Activated T-cell treated with anti-CD3 and anti-CD28 coated beads for 48 hours (primary cell): ENCODE measurements at regions not wholly inside any gene's neighbourhood (a gene's known extent, or its start where the extent isn't known, plus 50 kb on each side); places are given as distances from the start of the nearest gene placed in this dataset.
A peak's percentile ranks its signal among the peaks of the same experiment; 100 is the strongest.
"Not testable (repeated sequence)": the region's sequence is repeated elsewhere in the genome, so short reads cannot be mapped to it uniquely, and the experiment has no call there.

Experiments
- DNase-seq: peaks from one replicate; pipeline ENCODE4 v3.0.0-alpha.2; 2020; ENCODE audit warnings: low read depth

GRCh38 chr6:12618296-12618695, 98.3 kb upstream of the PHACTR1 start:
- no peak for DNase-seq

DNA sequence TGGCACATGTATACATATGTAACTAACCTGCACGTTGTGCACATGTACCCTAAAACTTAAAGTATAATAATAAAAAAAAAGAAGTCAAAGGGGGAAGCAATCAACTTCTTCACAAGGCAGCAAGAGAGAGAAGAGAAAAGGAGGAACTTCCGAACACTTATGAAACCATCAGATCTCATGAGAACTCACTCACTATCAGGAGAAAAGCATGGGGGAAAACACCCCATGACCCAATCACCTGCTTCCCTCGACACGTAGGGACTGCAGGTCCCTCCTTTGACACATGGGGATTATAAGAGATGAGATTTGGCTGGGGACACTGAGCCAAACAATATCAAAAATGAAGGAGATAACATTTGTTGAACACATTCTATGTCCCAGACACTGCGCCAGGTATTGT, 94.8 kb upstream of the PHACTR1 start:
- DNase-seq = no peak

DNA sequence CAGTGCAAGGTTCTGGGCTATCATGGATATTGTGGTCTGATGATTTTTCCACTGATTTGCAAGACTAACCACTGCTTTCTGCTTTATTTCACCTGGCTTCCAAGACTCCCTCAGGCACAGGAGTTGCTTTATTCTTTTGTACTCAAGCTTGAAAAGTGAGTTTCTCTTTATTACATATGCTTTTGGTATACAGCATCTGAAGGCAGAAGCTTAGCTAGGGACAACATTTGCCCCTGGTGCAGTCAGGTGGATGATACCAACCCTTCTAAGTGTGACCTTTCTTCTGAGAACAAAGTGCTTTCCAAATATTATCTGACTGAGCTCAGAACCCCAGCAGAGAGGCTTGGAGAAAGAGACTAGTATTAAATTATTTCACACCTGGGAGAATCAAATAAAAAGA, 94.0 kb upstream of the PHACTR1 start:
- DNase-seq = no peak

DNA sequence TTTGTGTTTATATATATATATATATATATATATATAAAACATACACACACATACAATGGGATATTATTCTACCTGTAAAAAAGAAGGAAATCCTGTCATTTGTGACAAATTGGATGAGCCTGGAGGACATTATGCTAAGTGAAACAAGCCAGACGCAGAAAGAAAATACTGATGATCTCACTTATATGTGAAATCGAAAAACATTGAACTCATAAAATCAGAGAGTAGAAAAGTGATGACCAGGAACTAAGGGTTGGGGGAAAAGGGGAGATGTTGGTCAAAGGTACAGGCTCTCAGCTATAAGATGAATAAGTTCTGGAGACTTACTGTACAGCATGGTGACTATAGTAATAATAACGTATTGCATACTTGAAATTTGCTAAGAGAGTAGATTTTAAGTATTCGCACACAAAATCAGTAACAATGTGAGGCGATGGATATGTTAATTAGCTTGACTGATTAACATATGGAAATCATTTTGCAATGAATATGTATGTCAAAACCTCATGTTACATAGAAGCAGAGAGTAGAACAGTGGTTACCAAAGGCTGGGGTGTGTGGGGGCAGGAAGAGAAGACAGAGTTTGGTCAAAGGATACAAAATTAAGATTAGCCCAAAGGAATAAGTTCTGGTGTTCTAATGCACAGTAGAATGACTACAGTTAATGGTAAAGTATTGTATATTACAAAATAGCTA, 92.3 kb upstream of the PHACTR1 start:
- DNase-seq = no peak

- no peak for DNase-seq
Measured at GRCh38 chr6:12627053-12627452, 89.5 kb upstream of the PHACTR1 start.

GRCh38 chr6:12628327-12628726, 88.2 kb upstream of the PHACTR1 start:
- no peak for DNase-seq

DNA sequence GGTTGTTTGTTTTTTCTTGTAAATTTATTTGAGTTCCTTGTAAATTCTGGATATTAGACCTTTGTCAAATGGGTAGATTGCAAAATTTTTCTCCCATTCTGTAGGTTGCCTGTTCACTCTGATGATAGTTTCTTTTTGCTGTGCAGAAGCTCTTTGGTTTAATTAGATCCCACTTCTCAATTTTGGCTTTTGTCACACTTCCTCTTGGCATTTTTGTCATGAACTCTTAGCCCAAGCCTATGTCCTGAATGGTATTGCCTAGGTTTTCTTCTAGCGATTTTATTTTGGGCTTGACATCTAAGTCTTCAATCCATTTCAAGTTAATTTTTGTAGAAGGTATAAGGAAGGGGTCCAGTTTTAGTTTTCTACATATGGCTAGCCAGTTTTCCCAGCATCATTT, 82.8 kb upstream of the PHACTR1 start:
- not testable (repeated sequence) for DNase-seq

- DNase-seq = no peak
Measured at GRCh38 chr6:12635375-12635774, 81.2 kb upstream of the PHACTR1 start.

- no peak for DNase-seq
Measured at GRCh38 chr6:12635813-12636212, 80.8 kb upstream of the PHACTR1 start.

DNA sequence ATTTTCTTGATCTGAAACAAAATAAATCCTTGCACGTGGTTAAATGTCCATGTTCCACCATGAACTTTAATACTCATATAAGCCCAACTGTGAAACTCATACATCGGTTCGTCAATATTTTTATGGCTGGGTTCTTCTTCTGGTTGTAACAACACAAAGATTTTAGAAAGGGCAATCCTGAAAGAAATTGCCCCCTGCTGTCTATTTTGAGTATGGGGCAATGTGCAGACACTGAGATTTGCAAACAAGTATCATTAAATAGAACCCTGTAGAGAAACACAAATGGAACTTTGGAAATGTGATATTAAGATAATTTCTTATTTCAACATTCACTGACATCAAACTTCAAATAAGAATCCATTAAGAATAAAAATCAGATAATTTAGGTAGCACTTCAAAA, 80.2 kb upstream of the PHACTR1 start:
- no peak for DNase-seq

DNA sequence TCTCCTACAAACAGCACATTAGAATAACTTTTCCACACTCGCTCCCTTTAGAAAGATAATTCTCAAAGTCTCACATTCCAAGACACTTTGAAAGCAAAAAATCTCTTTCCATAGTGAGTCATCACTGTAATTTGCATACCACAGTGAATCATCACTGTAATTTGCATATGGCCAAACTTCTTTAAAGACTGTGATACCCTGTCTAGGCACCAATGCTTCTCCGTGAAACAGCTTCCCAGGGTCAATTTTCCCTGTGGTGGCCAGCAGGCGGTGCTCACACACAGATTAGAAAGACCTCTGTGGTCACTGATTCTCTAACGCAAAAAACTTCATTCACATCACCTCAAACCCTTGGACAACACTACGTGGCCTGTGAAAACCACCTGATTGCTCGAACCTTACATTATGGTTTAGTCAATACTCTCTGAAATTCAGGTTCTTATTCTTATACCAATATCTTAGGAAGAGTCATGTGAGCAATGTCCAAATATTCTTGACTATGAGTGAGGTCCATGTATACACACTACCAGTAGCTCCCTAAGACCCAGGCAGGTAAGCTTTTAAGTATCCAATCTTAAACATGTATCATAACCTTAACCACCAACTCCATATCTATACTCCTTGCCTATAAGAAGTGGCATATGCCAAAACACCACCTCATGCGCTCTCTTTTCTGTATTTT, 78.5 kb upstream of the PHACTR1 start:
- DNase-seq = peak; percentile 30

DNA sequence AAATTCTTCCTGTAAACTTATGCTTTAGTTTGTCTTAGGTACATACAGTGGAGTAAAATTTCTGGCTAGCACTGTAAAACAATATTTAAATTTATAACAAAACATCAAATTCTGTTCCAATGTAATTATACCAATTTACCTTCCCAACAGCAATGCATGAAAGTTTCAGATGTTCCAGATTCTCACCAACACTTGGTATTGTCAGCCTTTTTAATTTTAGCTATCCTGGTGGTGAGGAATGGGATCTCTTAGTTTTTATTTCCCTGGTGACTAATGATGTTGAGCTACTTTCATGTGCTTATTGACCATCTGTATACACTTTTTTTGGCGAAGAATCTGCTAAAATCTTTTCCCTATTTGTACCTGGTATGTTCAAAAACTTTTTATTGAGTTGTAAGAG, 76.1 kb upstream of the PHACTR1 start:
- DNase-seq = no peak

GRCh38 chr6:12641785-12642184, 74.8 kb upstream of the PHACTR1 start:
- not testable (repeated sequence) for DNase-seq

- no peak for DNase-seq
Measured at GRCh38 chr6:12645941-12646340, 70.6 kb upstream of the PHACTR1 start.

- no peak for DNase-seq
Measured at GRCh38 chr6:12648171-12648570, 68.4 kb upstream of the PHACTR1 start.

- DNase-seq = no peak
Measured at GRCh38 chr6:12649325-12649724, 67.2 kb upstream of the PHACTR1 start.

DNA sequence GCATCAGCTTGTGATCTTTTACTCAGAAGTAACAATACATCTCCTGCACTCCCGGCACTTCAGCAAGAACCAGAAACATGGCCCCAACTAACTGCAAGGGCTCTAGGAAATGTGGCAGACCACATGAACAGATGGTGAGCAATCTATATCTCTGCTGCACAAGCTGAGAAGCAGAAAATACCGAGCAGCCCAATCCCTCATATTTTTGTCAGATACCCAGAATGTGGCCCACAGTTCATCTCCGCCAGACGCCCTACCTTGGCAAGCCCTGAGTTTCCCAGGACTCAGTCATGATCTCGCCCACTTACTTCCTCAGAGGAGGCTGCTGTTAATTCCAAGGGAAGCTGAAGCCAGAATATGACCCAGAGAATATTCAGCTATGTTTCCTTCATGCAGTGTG, 63.1 kb upstream of the PHACTR1 start:
- DNase-seq = no peak

GRCh38 chr6:12654107-12654506, 62.5 kb upstream of the PHACTR1 start:
- DNase-seq = no peak

DNA sequence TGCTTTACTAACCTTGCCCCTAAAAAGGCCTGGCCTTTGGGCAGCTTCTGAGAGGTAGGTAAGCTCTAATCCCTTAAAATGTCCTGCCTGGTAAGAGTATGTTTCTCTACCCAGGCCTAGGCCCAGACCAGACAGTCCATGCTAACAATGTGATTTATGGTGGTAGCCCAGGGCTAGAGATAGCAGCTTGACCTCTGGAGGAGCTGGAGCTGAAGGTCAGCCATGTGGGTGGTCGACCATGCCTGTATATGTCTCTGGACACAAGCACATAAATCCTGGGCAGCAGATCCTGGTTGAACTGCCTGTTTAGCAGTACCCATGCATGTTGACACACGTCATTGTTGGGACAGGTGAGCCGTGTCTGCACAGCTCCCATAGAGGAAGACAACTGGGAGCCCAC, 62.1 kb upstream of the PHACTR1 start:
- DNase-seq = no peak

DNA sequence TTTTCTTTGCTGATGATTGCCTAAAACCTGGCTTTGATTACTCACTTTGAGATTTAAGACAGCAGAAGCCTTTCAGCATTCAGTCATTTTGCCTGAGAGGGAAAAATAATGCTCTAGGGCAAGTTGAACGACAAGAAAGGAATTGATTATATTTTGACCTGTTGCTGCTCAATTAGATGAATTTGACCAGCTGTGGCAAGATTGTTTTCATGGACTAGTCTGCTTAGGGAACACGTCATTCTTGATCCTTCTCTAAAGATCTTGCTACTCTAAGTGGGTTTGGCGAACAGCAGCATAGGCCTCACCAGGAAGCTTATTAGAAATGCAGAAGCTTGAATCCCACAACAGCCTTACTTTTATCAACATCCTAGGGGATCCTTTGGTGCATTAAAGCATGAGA, 59.7 kb upstream of the PHACTR1 start:
- DNase-seq = no peak

DNA sequence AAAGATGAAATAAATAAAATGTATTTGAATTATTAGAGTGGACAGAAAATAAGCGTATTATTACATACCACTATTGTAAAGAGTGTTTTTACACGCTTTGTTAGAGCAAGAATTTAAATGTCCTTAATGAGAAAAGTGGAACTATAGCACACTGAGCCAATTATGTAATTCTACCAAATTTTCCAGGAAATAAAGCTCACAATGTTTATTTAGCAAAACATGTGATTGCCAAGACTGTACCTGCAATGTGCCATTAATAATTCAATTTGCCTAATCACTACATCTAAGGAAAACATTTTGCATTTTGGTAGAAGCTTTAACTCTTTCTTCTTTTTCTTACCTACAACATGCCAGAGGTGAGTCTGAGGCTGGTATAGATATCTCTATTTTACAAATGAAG, 58.7 kb upstream of the PHACTR1 start:
- DNase-seq = no peak

GRCh38 chr6:12661432-12662089, 55.0 kb upstream of the PHACTR1 start:
- no peak for DNase-seq
